HCT116 (cell line): ENCODE measurements at regions not wholly inside any gene's neighbourhood (a gene's known extent, or its start where the extent isn't known, plus 50 kb on each side); places are given as distances from the start of the nearest gene placed in this dataset.

Experiments used
- ATAC-seq: fragments of 200-7000 bp; cut with Tn5 transposase; 2 replicates; pipeline ENCODE4 v1.9.1; 2020; ENCODE audit warnings: mild to moderate bottlenecking, moderate library complexity
- BruUV-seq: library from RNA; stranded (reverse); fragments of 400-500 nt; replicated peaks from 2 replicates; lab custom pipeline; 2021; lab: Mats Ljungman, UMichigan
- CTCF ChIA-PET: fragments of 300-600 bp; sonication (Branson Sonifier 250); formaldehyde crosslinking; loops from one replicate; lab custom pipeline; 2021; ENCODE audit warnings: antibody characterized with exemption; lab: Charles Lee
- POLR2A ChIA-PET: fragments of 300-600, 350-600 bp; sonication (Branson Sonifier 250); formaldehyde crosslinking; loops from one replicate; lab custom pipeline; 2021; ENCODE audit warnings: antibody characterized with exemption; lab: Charles Lee
- RAD21 ChIA-PET, 2 experiments: fragments of 300-600 bp; sonication (Branson Sonifier 250); formaldehyde crosslinking; loops; one replicate each; lab custom pipeline; 2023; ENCODE audit warnings: low total read pairs in 2 of 2; ENCODE audit not compliant: uncharacterized antibody in 2 of 2, unreplicated experiment in 2 of 2, low non-redundant PET in 1 of 2; lab: Charles Lee
- DNase-seq: peaks from one replicate; pipeline ENCODE4 v3.0.0-alpha.2; 2010; ENCODE audit warnings: low read depth, low spot score
- H2AFZ ChIP-seq: fragments of 200-600 bp; shearing (Covaris generic), sonication (generic); 2 replicates; pipeline ENCODE4 v1.6.1; 2017; ENCODE audit warnings: low read depth, mixed run types, mixed read lengths, antibody characterized with exemption, low read length; ENCODE audit not compliant: poor library complexity, severe bottlenecking
- H3K27ac ChIP-seq: 2 replicates; pipeline ENCODE4 v1.5.1; 2012; ENCODE audit warnings: low read depth, low read length
- H3K27me3 ChIP-seq: fragments of 200-600 bp; sonication (generic); 2 replicates; pipeline ENCODE4 v1.6.1; 2016; ENCODE audit warnings: mixed run types, low read length, mixed read lengths; ENCODE audit not compliant: insufficient read depth
- H3K36me3 ChIP-seq, 2 experiments: fragments of 200-500 bp in 1 of 2; fragments of 200-600 bp in 1 of 2; sonication (Bioruptor generic) in 1 of 2; sonication (generic) in 1 of 2; 2 replicates each; pipeline versions ENCODE4 v1.5.1 to v1.6.1; 2014 to 2016; ENCODE audit warnings: low read length in 2 of 2, inconsistent platforms in 1 of 2, mixed read lengths in 1 of 2, mixed run types in 1 of 2; ENCODE audit not compliant: insufficient read depth in 2 of 2, control insufficient read depth in 1 of 2
- H3K4me1 ChIP-seq, 2 experiments: fragments of 200-600 bp in 1 of 2; sonication (generic) in 1 of 2; 2 replicates each; pipeline versions ENCODE4 v1.5.1 to v1.6.1; 2012 to 2017; ENCODE audit warnings: low read length in 2 of 2, inconsistent platforms in 1 of 2, mild to moderate bottlenecking in 1 of 2, mixed read lengths in 1 of 2, mixed run types in 1 of 2, moderate library complexity in 1 of 2; ENCODE audit not compliant: insufficient read depth in 2 of 2, control insufficient read depth in 1 of 2
- H3K4me2 ChIP-seq: fragments of 200-600 bp; sonication (generic); 2 replicates; pipeline ENCODE4 v1.6.1; 2017; ENCODE audit warnings: mixed run types, low read length, mixed read lengths
- H3K4me3 ChIP-seq, 2 experiments: fragments of 200-600 bp in 1 of 2; sonication (generic) in 1 of 2; replicated peaks in 1 of 2; 2 replicates each; pipeline ENCODE4 v1.5.1; 2011 to 2016; ENCODE audit warnings: low read length in 2 of 2, control low read depth in 1 of 2, low read depth in 1 of 2, mild to moderate bottlenecking in 1 of 2, mixed read lengths in 1 of 2, mixed run types in 1 of 2
- H3K79me2 ChIP-seq: fragments of 200-600 bp; sonication (generic); 2 replicates; pipeline ENCODE4 v1.6.1; 2017; ENCODE audit warnings: mild to moderate bottlenecking, mixed run types, low read length, moderate library complexity, mixed read lengths; ENCODE audit not compliant: insufficient read depth
- H3K9ac ChIP-seq: fragments of 200-600 bp; sonication (generic); 2 replicates; pipeline ENCODE4 v1.6.1; 2016; ENCODE audit warnings: low read length, mixed read lengths
- H3K9me2 ChIP-seq: fragments of 200-600 bp; sonication (generic), shearing (Covaris generic); 2 replicates; pipeline ENCODE4 v1.6.1; 2017; ENCODE audit warnings: mixed run types, mild to moderate bottlenecking, moderate library complexity; ENCODE audit not compliant: insufficient read depth
- H3K9me3 ChIP-seq, 2 experiments: fragments of 200-500 bp in 1 of 2; fragments of 200-600 bp in 1 of 2; sonication (Bioruptor generic) in 1 of 2; sonication (generic) in 1 of 2; 2 replicates each; pipeline ENCODE4 v1.6.1; 2014 to 2017; ENCODE audit warnings: low read length in 2 of 2, mixed read lengths in 2 of 2, inconsistent platforms in 1 of 2, low read depth in 1 of 2, mild to moderate bottlenecking in 1 of 2, mixed run types in 1 of 2, moderate library complexity in 1 of 2; ENCODE audit not compliant: control insufficient read depth in 1 of 2, insufficient read depth in 1 of 2
- H4K20me1 ChIP-seq: fragments of 200-600 bp; sonication (generic), shearing (Covaris generic); 2 replicates; pipeline ENCODE4 v1.6.1; 2017; ENCODE audit warnings: mixed run types, mild to moderate bottlenecking, moderate library complexity; ENCODE audit not compliant: insufficient read depth
- CBX3 ChIP-seq: IDR thresholded peaks from 2 replicates; pipeline ENCODE4 v1.6.1; 2012; ENCODE audit warnings: low read depth
- EGR1 ChIP-seq: IDR thresholded peaks from 2 replicates; pipeline ENCODE4 v1.6.1; 2012; ENCODE audit warnings: low read depth
- ELF1 ChIP-seq: IDR thresholded peaks from 2 replicates; pipeline ENCODE4 v1.6.1; 2012; ENCODE audit warnings: low read depth, borderline replicate concordance
- EZH2 ChIP-seq: fragments of 200-600 bp; sonication (generic); IDR thresholded peaks from 2 replicates; pipeline ENCODE4 v1.6.1; 2017; ENCODE audit warnings: antibody characterized with exemption, mixed run types
- FOSL1 ChIP-seq: IDR thresholded peaks from 2 replicates; pipeline ENCODE4 v1.6.1; 2012; ENCODE audit warnings: low read depth
- JUND ChIP-seq: IDR thresholded peaks from 2 replicates; pipeline ENCODE4 v1.6.1; 2012
- MAX ChIP-seq: IDR thresholded peaks from 2 replicates; pipeline ENCODE4 v1.6.1; 2012
- POLR2A ChIP-seq: IDR thresholded peaks from 2 replicates; pipeline ENCODE4 v1.7.0; 2011; ENCODE audit warnings: borderline replicate concordance; ENCODE audit not compliant: insufficient read depth, insufficient read length; ENCODE audit errors: extremely low read depth
- REST ChIP-seq: IDR thresholded peaks from 2 replicates; pipeline ENCODE4 v1.6.1; 2012; ENCODE audit warnings: low read depth
- SIN3A ChIP-seq: IDR thresholded peaks from 2 replicates; pipeline ENCODE4 v1.6.1; 2012; ENCODE audit warnings: low read depth
- SP1 ChIP-seq: IDR thresholded peaks from 2 replicates; pipeline ENCODE4 v1.6.1; 2012; ENCODE audit warnings: low read depth
- SRF ChIP-seq: IDR thresholded peaks from 2 replicates; pipeline ENCODE4 v1.6.1; 2012; ENCODE audit warnings: low read depth
- TCF7L2 ChIP-seq: IDR thresholded peaks from 2 replicates; pipeline ENCODE4 v1.7.0; 2011; ENCODE audit warnings: borderline replicate concordance, inconsistent platforms; ENCODE audit not compliant: insufficient read depth, insufficient read length; ENCODE audit errors: extremely low read depth
- ZFX ChIP-seq: fragments of 450-650 bp; IDR thresholded peaks from 2 replicates; pipeline ENCODE4 v1.6.1; 2017
- intact Hi-C: fragments of 100-400 bp; cut with micrococcal nuclease; formaldehyde crosslinking; loops from 2 replicates; pipeline ENCODE4 v1.10.0; 2022
- TF ChIP-seq, protein P1 (sequence below), 3 experiments: fragments of 200-600 bp in 1 of 3; sonication (generic) in 1 of 3; IDR thresholded peaks in 2 of 3; conservative IDR thresholded peaks in 1 of 3; 2 replicates each; pipeline ENCODE4 v1.5.1; 2012 to 2017; ENCODE audit warnings: low read depth in 2 of 3, low read length in 2 of 3, antibody characterized with exemption in 1 of 3, borderline replicate concordance in 1 of 3, control low read depth in 1 of 3, mild to moderate bottlenecking in 1 of 3, mixed read lengths in 1 of 3, mixed run types in 1 of 3, moderate library complexity in 1 of 3; ENCODE audit not compliant: insufficient read depth in 1 of 3

DNA sequence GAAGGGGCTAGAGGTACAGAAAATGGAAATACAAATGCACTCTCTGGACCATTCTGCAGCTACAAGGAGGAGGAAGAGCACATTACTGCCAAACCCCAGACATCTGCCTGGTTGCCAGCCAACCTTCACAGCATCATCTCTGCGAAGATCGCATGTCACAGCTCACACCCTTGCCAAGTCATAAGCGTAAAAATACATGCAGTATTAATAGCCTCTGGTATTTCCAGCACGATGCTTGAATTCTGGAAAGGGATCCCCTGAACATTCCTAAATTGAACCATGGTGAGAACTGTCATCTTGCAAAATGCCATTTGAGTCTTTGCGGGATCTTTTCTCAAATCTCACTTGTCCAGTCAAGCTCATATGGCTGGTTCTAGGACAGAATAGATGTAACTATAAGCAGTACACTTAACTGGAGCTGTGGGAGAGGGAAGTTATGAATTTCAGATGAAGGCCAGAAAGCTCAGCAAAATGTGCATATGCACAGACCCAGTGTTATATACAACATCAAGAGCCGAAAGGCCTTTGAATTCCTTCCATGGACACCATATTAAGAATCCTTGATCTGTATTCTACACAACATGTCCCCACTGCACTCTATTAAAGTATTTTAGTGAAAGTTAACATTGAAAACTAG lies 211.6 kb downstream of the DUSP6 start:
- Histone ChIP-seq H3K4me1 (peaks cover 0 to 16% of the 10 kb centered on the region in 2 experiments; a peak in 3 of 4 replicates), H3K27me3 (no peaks in the 10 kb centered on the region), H3K9me2 (no peaks in the 10 kb centered on the region), H3K4me3 (no peak overlapping the region), H2AFZ (no peak overlapping the region), H3K27ac (no peak overlapping the region), H3K9me3 (no peaks in the 10 kb centered on the region), H3K79me2 (no peaks in the 10 kb centered on the region), H3K36me3 (no peaks in the 10 kb centered on the region), H3K4me2 (no peak overlapping the region), H3K9ac (no peak overlapping the region), H4K20me1 (no peaks in the 10 kb centered on the region)
- intact Hi-C loops, result no loop called here
- TF ChIP-seq EGR1 (no peak), SRF (no peak), CBX3 (no peak), SP1 (no peak), ZFX (no peak), SIN3A (no peak), JUND (no peak), MAX (no peak), EZH2 (no peak), REST (no peak), FOSL1 (no peak), TCF7L2 (no peak), POLR2A (no peak), ELF1 (no peak)
- TF ChIP-seq, protein P1, sequence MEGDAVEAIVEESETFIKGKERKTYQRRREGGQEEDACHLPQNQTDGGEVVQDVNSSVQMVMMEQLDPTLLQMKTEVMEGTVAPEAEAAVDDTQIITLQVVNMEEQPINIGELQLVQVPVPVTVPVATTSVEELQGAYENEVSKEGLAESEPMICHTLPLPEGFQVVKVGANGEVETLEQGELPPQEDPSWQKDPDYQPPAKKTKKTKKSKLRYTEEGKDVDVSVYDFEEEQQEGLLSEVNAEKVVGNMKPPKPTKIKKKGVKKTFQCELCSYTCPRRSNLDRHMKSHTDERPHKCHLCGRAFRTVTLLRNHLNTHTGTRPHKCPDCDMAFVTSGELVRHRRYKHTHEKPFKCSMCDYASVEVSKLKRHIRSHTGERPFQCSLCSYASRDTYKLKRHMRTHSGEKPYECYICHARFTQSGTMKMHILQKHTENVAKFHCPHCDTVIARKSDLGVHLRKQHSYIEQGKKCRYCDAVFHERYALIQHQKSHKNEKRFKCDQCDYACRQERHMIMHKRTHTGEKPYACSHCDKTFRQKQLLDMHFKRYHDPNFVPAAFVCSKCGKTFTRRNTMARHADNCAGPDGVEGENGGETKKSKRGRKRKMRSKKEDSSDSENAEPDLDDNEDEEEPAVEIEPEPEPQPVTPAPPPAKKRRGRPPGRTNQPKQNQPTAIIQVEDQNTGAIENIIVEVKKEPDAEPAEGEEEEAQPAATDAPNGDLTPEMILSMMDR (IDR thresholded peaks at IDR 0.05 in 2 of 3, conservative IDR thresholded peaks at IDR 0.05 in 1 of 3; ENCODE audit: borderline replicate concordance in 1 of 3, insufficient read depth in 1 of 3, low read depth in 2 of 3, low read length in 2 of 3), result no peak
- DNase-seq, result no peak
- no TSS peak for BruUV-seq
- no peak for ATAC-seq
- POLR2A ChIA-PET, result no interaction called here
- RAD21 ChIA-PET, result no interaction called here
- CTCF ChIA-PET, result no interaction called here
